Stimulated activated CD8-positive, alpha-beta memory T cell treated with anti-CD3 and anti-CD28 coated beads, Interleukin-15, amount 100 ng/mL, for 1 hour (primary cell): ENCODE measurements at regions not wholly inside any gene's neighbourhood (a gene's known extent, or its start where the extent isn't known, plus 50 kb on each side); places are given as distances from the start of the nearest gene placed in this dataset.
"Not testable (repeated sequence)": the region's sequence is repeated elsewhere in the genome, so short reads cannot be mapped to it uniquely, and the experiment has no call there.

ENCODE experiments used
- DNase-seq: peaks from one replicate; pipeline ENCODE4 v3.0.0-alpha.2; 2020; ENCODE audit warnings: low read depth

DNA sequence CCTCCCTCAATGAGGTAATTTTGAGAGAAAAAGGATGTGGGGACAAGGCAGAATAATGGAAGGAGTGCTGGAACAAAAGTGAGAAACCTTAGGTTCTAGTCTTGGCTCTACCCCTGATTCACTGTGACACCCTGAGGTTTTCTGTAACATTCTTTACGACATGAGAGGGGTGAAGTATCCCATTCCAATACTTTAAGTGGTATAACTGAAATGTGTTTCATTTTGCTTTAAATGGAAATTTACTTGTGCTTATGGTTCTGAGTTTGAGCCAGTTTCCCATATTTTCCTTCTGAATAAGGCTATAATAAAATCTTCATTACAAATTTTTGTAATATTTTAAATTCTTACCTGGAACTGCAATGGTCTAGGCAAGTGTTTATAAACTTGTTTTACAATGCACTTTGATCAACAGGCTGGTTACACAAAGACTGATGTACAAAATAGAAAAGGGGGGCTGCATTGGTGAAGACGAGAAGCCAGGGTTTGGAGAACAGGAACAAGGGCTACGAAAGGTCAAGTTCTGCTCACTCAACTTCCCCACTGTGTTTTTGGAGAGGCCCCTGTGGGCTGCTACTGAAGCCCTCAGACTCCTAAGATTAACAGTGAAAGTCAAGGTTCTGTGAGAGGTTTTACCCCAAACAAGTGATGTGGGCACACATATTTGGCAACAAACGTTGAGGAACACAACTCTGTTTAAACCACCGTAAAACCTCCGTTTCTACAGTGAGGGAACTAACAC is 171.9 kb upstream of the ELL2 start:
- DNase-seq: no peak

DNA sequence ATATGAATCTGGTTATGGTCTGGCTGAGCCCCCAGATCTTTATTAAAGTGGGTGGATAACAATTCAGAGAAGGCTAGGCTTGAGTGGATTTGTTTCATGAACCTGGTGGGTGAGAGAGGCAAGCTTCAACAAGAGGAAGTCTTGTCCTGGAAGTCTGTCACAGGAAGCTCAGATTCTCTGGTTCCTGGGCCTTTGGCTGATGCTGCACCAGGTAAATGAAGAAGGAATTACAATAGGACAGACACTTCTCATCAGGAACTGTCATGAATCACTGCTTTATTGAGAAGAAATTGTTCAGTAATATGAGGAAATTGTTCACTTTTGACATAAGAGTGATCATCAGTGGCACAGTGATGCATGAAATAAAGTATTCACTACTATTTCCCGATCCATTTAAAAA is 167.6 kb upstream of the ELL2 start:
- no peak for DNase-seq

DNA sequence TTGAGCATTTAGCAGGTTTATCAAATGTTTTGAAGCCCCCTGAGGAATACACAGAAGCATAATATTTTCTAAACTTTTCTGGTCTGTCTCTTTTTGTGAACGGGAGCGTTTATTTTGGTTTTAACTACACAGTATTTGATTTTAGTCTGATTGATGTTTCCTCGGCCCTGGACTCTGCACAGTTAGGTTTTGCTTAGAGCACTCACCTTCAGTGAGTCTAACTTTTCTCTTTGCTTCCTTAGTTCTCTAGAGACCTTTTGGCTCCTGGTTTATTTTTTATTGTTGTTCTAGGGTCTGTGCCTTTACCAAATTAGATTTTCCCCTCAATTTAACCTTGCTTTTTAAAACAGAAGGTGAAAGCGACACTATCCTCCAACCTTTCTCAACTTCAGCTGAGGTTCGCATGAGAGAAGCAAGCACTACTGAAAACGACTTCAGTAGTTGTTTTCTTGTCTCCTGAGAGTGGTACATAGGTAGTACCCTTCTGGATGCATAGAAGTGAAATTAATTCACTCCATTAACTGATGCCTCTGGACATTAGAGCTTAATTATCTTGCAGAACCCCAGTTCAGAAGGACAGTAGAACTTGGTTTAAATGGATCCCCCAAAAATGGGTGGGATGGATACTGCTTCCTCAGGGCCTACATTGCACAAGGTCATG is 166.7 kb upstream of the ELL2 start:
- DNase-seq: no peak

GRCh38 chr5:96127538-96127937 is 165.9 kb upstream of the ELL2 start:
- no peak for DNase-seq

DNA sequence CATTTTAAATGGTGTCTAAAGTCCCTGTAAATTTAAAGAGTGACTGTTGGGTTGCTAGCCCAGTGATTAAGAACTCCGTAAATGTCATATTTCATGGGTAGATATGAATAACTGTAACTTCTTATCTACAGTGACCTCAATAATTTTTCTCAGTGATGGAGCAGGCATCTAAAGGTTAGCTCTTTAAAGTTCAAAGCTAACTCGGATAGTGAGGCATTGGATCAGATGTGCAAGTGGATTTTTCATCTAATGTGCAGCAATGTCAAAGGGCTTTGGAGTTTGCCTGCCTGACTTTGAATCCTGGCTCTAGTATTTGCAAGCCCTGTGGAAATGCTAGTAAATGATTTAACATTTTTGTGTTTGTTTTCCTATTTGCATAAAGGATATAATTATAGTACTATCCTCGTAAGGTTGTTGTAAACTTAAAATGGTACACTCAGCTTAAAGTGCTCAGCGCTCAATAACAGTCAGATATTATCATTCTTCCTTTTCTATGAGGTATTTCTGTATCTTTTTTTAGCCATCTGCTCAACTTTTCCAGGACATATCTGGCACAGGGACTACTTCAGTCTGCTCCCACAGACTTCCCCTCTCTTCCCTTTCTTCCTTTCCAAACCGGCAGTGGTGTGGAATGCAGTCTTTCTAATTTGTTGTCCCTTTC is 163.7 kb upstream of the ELL2 start:
- DNase-seq: no peak

- DNase-seq: no peak
Observed at GRCh38 chr5:96124589-96124988, 162.9 kb upstream of the ELL2 start.

DNA sequence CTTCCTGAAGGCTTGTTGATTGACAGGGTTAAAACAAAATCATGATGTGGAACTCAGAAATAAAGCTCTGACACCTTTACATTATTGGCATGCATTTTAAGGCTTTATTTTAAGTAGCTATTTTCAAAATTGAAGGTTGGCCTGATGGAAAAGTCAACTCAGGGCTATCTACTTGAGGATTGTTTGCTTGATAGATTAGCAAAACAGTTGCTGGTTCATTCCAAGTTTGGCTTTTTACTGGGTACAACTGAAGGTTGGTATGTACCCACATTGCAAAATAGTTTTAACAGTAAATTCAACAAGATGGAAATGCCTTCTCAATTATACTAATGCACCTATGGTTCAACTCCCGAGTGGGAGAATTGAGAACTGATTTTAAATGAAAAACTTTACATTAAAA is 161.8 kb upstream of the ELL2 start:
- no peak for DNase-seq

DNA sequence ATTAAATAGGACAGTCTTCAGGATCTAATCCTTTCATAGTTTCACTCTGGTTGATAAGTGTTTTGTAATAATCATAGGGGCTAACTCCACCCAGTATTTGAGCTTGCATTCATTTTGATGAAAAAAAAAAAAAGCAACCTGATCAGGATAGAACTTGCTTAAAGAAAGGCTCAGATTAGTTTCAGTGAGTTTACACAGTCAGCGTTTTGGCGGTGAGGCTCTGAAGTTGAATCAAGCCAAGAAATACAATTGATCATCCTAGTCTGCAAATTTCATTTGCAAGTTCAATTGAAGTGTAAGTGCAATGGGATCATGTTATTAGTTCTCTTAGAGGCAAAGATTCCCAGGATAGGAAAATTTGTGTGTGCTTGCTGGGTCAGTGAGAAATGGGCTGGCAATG is 159.7 kb upstream of the ELL2 start:
- DNase-seq: no peak

- no peak for DNase-seq
Observed at GRCh38 chr5:96120120-96120519, 158.5 kb upstream of the ELL2 start.

- no peak for DNase-seq
Observed at GRCh38 chr5:96117771-96118651, 156.4 kb upstream of the ELL2 start.

- no peak for DNase-seq
Observed at GRCh38 chr5:96115147-96115807, 153.6 kb upstream of the ELL2 start.

- no peak for DNase-seq
Observed at GRCh38 chr5:96114736-96115135, 153.1 kb upstream of the ELL2 start.

- DNase-seq: no peak
Observed at GRCh38 chr5:96113170-96113939, 151.7 kb upstream of the ELL2 start.

GRCh38 chr5:96112703-96113102 is 151.1 kb upstream of the ELL2 start:
- no peak for DNase-seq

GRCh38 chr5:96112123-96112670 is 150.5 kb upstream of the ELL2 start:
- DNase-seq: no peak

- no peak for DNase-seq
Observed at GRCh38 chr5:96111080-96111756, 149.6 kb upstream of the ELL2 start.

GRCh38 chr5:96110300-96110699 is 148.6 kb upstream of the ELL2 start:
- no peak for DNase-seq

GRCh38 chr5:96108629-96109028 is 147.0 kb upstream of the ELL2 start:
- not testable (repeated sequence) for DNase-seq

GRCh38 chr5:96103829-96104228 is 142.2 kb upstream of the ELL2 start:
- DNase-seq: not testable (repeated sequence)
